GM19023 (cell line): ENCODE measurements at regions not wholly inside any gene's neighbourhood (a gene's known extent, or its start where the extent isn't known, plus 50 kb on each side); places are given as distances from the start of the nearest gene placed in this dataset.
"Not testable (repeated sequence)": the region's sequence is repeated elsewhere in the genome, so short reads cannot be mapped to it uniquely, and the experiment has no call there.

Experiments
- ATAC-seq: cut with Tn5 transposase; IDR thresholded peaks from one replicate; pipeline ENCODE4 v1.9.1; 2021; ENCODE audit warnings: mild to moderate bottlenecking, moderate library complexity; ENCODE audit not compliant: unreplicated experiment

- ATAC-seq, result no peak
Measured at GRCh38 chr13:94906605-94907004, 194.3 kb upstream of the SOX21 start.

DNA sequence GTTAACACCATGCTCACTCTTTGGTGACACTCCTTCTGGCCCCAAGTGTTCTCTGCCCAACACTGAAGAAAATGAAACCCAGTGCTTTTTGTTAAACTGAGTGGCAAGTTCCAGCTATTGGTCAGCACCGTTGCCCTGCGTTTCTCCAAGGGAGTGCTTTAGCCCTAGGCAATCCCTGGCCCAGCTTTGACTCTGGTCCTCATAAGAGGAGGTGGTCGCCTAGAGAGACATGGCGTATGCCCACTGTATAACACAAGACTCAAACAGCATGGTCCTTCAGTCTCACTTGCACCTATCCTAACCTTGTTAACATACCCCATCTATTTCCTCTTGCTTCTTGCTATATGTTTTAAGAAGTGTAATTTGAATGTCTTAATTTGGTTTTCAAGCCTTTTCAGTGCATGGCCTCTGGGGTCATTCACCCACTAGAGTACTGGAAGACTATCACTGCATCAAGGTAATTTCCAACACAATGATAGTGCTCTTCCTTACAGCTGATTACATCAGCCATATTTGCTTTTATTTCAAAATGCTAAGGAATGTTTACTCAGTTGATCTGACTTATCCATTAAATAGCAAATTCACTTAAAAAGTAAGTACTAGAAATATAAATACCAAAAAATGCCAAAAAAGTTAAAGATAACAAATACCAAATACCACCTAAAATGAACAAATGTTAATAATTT is 190.5 kb upstream of the SOX21 start:
- ATAC-seq, result no peak

GRCh38 chr13:94901070-94901469 is 188.7 kb upstream of the SOX21 start:
- ATAC-seq, result no peak

- ATAC-seq, result no peak
Measured at GRCh38 chr13:94896719-94897317, 184.5 kb upstream of the SOX21 start.

- ATAC-seq, result no peak
Measured at GRCh38 chr13:94896238-94896637, 183.9 kb upstream of the SOX21 start.

- ATAC-seq, result no peak
Measured at GRCh38 chr13:94886191-94886590, 173.8 kb upstream of the SOX21 start.

GRCh38 chr13:94880463-94880862 is 168.1 kb upstream of the SOX21 start:
- ATAC-seq, result no peak

GRCh38 chr13:94878602-94879165 is 166.3 kb upstream of the SOX21 start:
- ATAC-seq, result no peak

DNA sequence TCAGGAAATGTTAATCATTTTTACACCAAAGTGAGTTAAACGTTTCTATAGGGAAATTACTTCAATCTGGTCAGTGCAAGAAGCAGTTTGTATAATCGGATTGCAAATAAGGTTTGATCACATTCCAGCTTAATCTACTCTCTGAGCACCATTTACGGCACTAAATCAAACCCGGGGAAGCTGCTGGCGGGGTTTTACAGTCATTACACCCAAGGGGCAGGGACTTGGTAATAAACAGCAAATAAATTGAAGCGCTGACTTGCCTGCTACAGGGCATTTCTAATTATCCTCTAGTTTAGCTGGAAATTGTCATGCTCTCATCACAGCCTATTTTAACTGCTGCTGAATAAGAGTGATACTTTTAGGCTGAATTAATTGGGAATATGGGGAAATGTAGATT is 152.1 kb upstream of the SOX21 start:
- no peak for ATAC-seq

GRCh38 chr13:94860981-94861407 is 148.6 kb upstream of the SOX21 start:
- ATAC-seq, result peak; percentile 69

- no peak for ATAC-seq
Measured at GRCh38 chr13:94859811-94860210, 147.5 kb upstream of the SOX21 start.

GRCh38 chr13:94859278-94859691 is 146.9 kb upstream of the SOX21 start:
- ATAC-seq, result no peak

DNA sequence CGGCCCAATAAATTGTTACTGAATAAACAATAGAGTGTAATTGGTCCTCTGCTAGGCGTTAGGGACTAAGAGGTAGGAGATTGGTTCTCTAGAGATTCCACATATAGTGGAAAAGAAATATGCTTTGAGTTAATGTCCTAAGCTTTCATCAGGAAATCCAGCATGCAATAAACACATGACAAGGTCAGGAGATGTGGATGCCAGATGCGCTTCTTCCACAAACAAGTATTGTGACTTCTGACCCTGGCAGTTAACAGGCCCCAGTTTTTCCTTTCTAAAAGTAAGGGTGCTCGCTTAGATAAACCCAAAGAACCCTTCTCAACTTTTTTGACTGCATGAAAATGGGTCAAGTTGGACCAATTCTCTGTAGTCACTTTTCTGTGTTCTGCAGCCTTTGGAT is 146.5 kb upstream of the SOX21 start:
- no peak for ATAC-seq

- ATAC-seq, result no peak
Measured at GRCh38 chr13:94854688-94855087, 142.3 kb upstream of the SOX21 start.

- ATAC-seq, result no peak
Measured at GRCh38 chr13:94851576-94851975, 139.2 kb upstream of the SOX21 start.

DNA sequence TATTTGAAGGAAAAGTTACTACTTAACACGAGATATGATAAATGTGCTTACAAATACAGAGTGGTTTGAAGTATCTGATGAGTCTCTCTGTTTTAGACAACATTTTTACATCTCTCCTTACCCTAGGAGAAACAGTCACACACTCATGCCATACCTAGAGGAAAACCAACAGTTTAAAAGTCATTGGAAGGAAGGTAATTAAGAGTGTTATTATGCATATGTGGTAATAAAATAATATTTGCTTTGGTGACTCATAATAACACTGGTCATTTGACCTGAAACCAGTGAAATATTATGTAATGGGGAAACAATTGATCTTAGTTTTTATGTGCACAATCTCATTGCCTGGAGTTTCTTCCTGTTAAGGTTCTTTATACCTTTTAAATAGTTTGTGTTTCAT is 136.9 kb upstream of the SOX21 start:
- no peak for ATAC-seq

DNA sequence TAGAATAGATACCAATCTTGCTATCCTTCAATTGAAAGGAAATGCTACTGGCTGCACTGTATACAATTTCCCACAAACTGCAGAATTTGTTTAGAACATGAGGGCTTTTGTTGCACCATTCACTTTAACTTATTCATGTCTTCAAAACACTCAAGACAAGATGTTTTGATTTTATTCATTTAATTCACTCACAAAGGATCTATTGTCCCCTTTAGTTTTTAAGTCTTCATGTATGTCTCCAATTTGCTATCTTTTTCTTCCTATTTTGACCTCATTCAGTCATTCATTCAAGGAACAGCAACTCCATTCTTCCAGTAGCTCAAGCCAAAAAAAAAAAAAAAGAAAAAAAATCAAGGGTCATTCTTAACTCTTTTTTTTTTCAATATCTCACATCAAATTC is 130.6 kb upstream of the SOX21 start:
- ATAC-seq, result no peak

DNA sequence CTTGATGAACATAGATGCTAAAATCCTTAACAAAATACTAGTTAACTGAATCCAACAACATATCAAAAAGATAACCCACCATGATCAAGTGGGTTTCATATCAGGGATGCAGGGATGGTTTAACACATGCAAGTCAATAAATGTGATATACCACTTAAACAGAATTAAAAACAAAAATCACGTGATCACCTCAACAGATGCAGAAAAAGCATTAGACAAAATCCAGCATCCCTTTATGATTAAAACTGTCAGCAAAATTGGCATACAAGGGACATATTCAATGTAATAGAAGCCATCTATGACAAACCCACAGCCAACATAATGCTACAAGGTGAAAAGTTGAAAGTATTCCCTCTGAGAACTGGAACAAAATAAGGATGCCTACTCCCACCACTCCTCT is 124.7 kb upstream of the SOX21 start:
- ATAC-seq, result not testable (repeated sequence)

DNA sequence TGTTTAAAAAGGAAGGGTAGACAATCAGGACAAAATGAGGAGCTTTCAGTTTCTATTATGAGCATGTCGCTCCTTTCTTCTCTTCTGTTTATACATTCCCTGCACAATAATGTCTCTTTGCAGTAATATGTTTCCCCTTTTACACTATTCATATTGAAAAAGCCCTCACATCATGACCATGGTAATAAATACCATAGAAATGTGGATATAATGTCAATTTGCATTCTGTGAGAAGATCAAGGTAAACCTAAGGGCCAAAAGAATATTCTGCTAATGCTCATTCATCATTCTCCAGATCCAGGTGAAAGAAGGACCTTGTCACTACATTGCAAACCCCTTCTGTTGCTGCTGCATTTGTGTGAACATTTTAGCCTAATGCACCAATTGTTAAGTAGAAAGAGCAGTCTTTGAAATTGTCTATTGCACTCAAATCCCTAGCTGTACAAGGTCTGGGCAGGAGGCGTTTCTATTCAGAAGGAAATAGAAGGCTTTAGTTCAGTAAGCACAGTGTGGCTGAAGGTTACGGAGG is 117.6 kb upstream of the SOX21 start:
- ATAC-seq, result no peak

GRCh38 chr13:94829185-94829836 is 117.0 kb upstream of the SOX21 start:
- ATAC-seq, result no peak

GRCh38 chr13:94827566-94827965 is 115.2 kb upstream of the SOX21 start:
- no peak for ATAC-seq

GRCh38 chr13:94825507-94825906 is 113.2 kb upstream of the SOX21 start:
- ATAC-seq, result no peak
